Natural killer cell (primary cell): ENCODE measurements at regions not wholly inside any gene's neighbourhood (a gene's known extent, or its start where the extent isn't known, plus 50 kb on each side); places are given as distances from the start of the nearest gene placed in this dataset.

Source experiments
- ATAC-seq, 3 donors: fragments of 150-1000 bp in 2 of 3; fragments of 200-7000 bp in 1 of 3; cut with Tn5 transposase; 1 replicate in 1 of 3; 2 replicates in 2 of 3; pipeline ENCODE4 v1.10.0; 2021; ENCODE audit warnings: mild to moderate bottlenecking in 2 of 3, moderate library complexity in 2 of 3
- DNase-seq, 2 donors: peaks; one replicate each; pipeline versions ENCODE4 v3.0.0 to v3.0.0-alpha.2; 2013 to 2021; ENCODE audit warnings: mixed read lengths in 1 of 2
- H3K27ac ChIP-seq: one replicate; pipeline ENCODE4 v1.5.1; 2013; ENCODE audit warnings: mild to moderate bottlenecking, low read length
- H3K27me3 ChIP-seq: one replicate; pipeline ENCODE4 v1.6.1; 2013; ENCODE audit warnings: low read length; ENCODE audit not compliant: control insufficient read depth, insufficient read depth
- H3K36me3 ChIP-seq: one replicate; pipeline ENCODE4 v1.6.1; 2013; ENCODE audit warnings: low read length; ENCODE audit not compliant: control insufficient read depth, insufficient read depth
- H3K4me1 ChIP-seq: one replicate; pipeline ENCODE4 v1.6.1; 2013; ENCODE audit warnings: low read length; ENCODE audit not compliant: control insufficient read depth, insufficient read depth
- H3K4me3 ChIP-seq: one replicate; pipeline ENCODE4 v1.5.1; 2013; ENCODE audit warnings: low read length
- H3K9me3 ChIP-seq: one replicate; pipeline ENCODE4 v1.6.1; 2013; ENCODE audit warnings: low read length; ENCODE audit not compliant: control insufficient read depth, insufficient read depth
- H3K27ac Mint-ChIP-seq, 2 donors: one replicate each; pipeline ENCODE4 v1.8.0; 2022; ENCODE audit warnings: mild to moderate bottlenecking in 2 of 2, mixed read lengths in 2 of 2, moderate library complexity in 1 of 2
- H3K27me3 Mint-ChIP-seq, 2 donors: one replicate each; pipeline ENCODE4 v1.8.0; 2022; ENCODE audit warnings: low read depth in 2 of 2, mixed read lengths in 2 of 2
- H3K36me3 Mint-ChIP-seq: one replicate; pipeline ENCODE4 v1.8.0; 2022; ENCODE audit warnings: mixed read lengths
- H3K4me1 Mint-ChIP-seq, 2 donors: one replicate each; pipeline ENCODE4 v1.8.0; 2022; ENCODE audit warnings: mixed read lengths in 2 of 2
- H3K4me3 Mint-ChIP-seq: one replicate; pipeline ENCODE4 v1.8.0; 2022; ENCODE audit warnings: mild to moderate bottlenecking, moderate library complexity, mixed read lengths
- H3K9me3 Mint-ChIP-seq, 2 donors: one replicate each; pipeline ENCODE4 v1.8.0; 2022; ENCODE audit warnings: mixed read lengths in 2 of 2
- CTCF ChIP-seq: fragments of 200-600 bp; IDR thresholded peaks from one replicate; pipeline ENCODE4 v1.8.0; 2022; ENCODE audit warnings: antibody characterized with exemption
- WGBS: methylation state at CpG from one replicate; pipeline ENCODE4 v1.1.7; 2013; ENCODE audit warnings: missing lambda C conversion rate; ENCODE audit not compliant: insufficient coverage; 5-methylcytosine and 5-hydroxymethylcytosine counted together
- intact Hi-C: fragments of 100-400 bp; cut with micrococcal nuclease; formaldehyde crosslinking; loops from one replicate; pipeline ENCODE4 v1.14.2; 2022

GRCh38 chr2:44844651-44845270 is 96.7 kb upstream of the SIX3 start:
- Mint-ChIP-seq H3K9me3 (no peaks in the 10 kb centered on the region), H3K27me3 (peaks cover 14 to 28% of the 10 kb centered on the region in 2 donors)

GRCh38 chr2:44848026-44848425 is 93.5 kb upstream of the SIX3 start:
- ATAC-seq (no peak), DNase-seq (no peak)
- no peak overlapping the region for H3K4me3 ChIP-seq
- H3K4me1 Mint-ChIP-seq = no peaks in the 10 kb centered on the region
- H3K4me1 ChIP-seq = no peaks in the 10 kb centered on the region
- no peaks in the 10 kb centered on the region for H3K9me3 Mint-ChIP-seq
- intact Hi-C loops = no loop called here
- no peak for TF ChIP-seq CTCF
- H3K36me3 ChIP-seq = no peaks in the 10 kb centered on the region
- H3K27me3 Mint-ChIP-seq = peaks cover 14 to 45% of the 10 kb centered on the region in 2 donors
- H3K4me3 Mint-ChIP-seq = no peak overlapping the region
- 81% methylated on average over 1 of the region's 1 CpG for WGBS
- H3K27ac Mint-ChIP-seq = no peak overlapping the region
- H3K36me3 Mint-ChIP-seq = no peaks in the 10 kb centered on the region
- no peaks in the 10 kb centered on the region for H3K9me3 ChIP-seq
- no peak overlapping the region for H3K27ac ChIP-seq
- H3K27me3 ChIP-seq = peaks cover 2% of the 10 kb centered on the region

More at GRCh38 chr2:44844651-44845270, 96.7 kb upstream of the SIX3 start:
- 82% methylated on average over 7 of the region's 7 CpGs for WGBS
- intact Hi-C loops = no loop called here
- no peaks in the 10 kb centered on the region for H3K4me1 ChIP-seq
- TF ChIP-seq CTCF = no peak
- no peak overlapping the region for H3K27ac ChIP-seq
- Mint-ChIP-seq H3K4me1 (no peaks in the 10 kb centered on the region), H3K4me3 (no peak overlapping the region), H3K27ac (no peak overlapping the region), H3K36me3 (no peaks in the 10 kb centered on the region)
- ATAC-seq (no peak), DNase-seq (no peak)
- no peak overlapping the region for H3K4me3 ChIP-seq
- H3K27me3 ChIP-seq = peaks cover 3% of the 10 kb centered on the region
- H3K36me3 ChIP-seq = no peaks in the 10 kb centered on the region
- no peaks in the 10 kb centered on the region for H3K9me3 ChIP-seq

- Mint-ChIP-seq H3K36me3 (no peaks in the 10 kb centered on the region), H3K27ac (no peak overlapping the region), H3K27me3 (peaks cover 14 to 46% of the 10 kb centered on the region in 2 donors), H3K4me3 (no peak overlapping the region), H3K4me1 (no peaks in the 10 kb centered on the region), H3K9me3 (no peaks in the 10 kb centered on the region)
- 73% methylated on average over 1 of the region's 1 CpG for WGBS
- Histone ChIP-seq H3K4me3 (no peak overlapping the region), H3K27ac (no peak overlapping the region), H3K27me3 (peaks cover 2% of the 10 kb centered on the region), H3K36me3 (no peaks in the 10 kb centered on the region), H3K9me3 (no peaks in the 10 kb centered on the region), H3K4me1 (no peaks in the 10 kb centered on the region)
- DNase-seq = no peak
- no peak for ATAC-seq
- no peak for TF ChIP-seq CTCF
- intact Hi-C loops = no loop called here
These were observed 91.5 kb upstream of the SIX3 start for GRCh38 chr2:44850016-44850415.

- no peaks in the 10 kb centered on the region for H3K4me1 ChIP-seq
- H3K4me3 ChIP-seq = no peak overlapping the region
- ATAC-seq = no peak
- H3K36me3 ChIP-seq = no peaks in the 10 kb centered on the region
- Mint-ChIP-seq H3K36me3 (no peaks in the 10 kb centered on the region), H3K9me3 (no peaks in the 10 kb centered on the region), H3K4me1 (no peaks in the 10 kb centered on the region), H3K27ac (no peak overlapping the region), H3K4me3 (no peak overlapping the region), H3K27me3 (peaks cover 14 to 50% of the 10 kb centered on the region in 2 donors)
- DNase-seq = no peak
- TF ChIP-seq CTCF = no peak
- H3K27ac ChIP-seq = no peak overlapping the region
- no peaks in the 10 kb centered on the region for H3K9me3 ChIP-seq
- intact Hi-C loops = no loop called here
- peaks cover 2% of the 10 kb centered on the region for H3K27me3 ChIP-seq
These were observed 90.0 kb upstream of the SIX3 start for GRCh38 chr2:44851518-44851917.
